ENCODE measurements at regions not wholly inside any gene's neighbourhood (a gene's known extent, or its start where the extent isn't known, plus 50 kb on each side); places are given as distances from the start of the nearest gene placed in this dataset.

DNA sequence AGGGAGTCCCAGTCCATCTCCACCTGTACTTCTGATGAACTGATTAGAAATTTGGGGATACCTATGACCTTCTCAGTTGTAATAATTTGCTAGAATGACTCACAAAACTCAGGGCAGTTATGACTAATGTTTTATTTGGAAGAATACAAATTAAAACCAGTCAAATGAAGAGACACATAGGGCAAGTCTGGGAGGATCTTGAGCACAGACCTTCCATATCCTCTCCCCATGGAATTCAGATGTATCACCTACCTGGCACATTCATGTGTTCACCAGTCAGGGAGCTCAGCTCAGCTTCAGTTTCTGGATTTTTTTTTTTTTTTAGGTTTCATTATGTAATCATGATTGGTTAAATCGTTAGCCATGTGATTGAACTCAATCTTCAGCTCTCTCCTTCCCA, 247.7 kb downstream of the VGLL3 start:
- H3K4me3 Mint-ChIP-seq: no peak overlapping the region
- intact Hi-C loops (cut with micrococcal nuclease): no loop called here
- no peak for DNase-seq
- ChIA-PET CTCF (no interaction called here), POLR2A (no interaction called here)
- no peak overlapping the region for H3K27ac Mint-ChIP-seq
- H3K4me1 Mint-ChIP-seq (ENCODE audit: low read depth): no peaks in the 10 kb centered on the region
- H3K27me3 Mint-ChIP-seq: no peaks in the 10 kb centered on the region
- H3K36me3 Mint-ChIP-seq: no peaks in the 10 kb centered on the region
- peaks cover 2% of the 10 kb centered on the region for H3K9me3 Mint-ChIP-seq

DNA sequence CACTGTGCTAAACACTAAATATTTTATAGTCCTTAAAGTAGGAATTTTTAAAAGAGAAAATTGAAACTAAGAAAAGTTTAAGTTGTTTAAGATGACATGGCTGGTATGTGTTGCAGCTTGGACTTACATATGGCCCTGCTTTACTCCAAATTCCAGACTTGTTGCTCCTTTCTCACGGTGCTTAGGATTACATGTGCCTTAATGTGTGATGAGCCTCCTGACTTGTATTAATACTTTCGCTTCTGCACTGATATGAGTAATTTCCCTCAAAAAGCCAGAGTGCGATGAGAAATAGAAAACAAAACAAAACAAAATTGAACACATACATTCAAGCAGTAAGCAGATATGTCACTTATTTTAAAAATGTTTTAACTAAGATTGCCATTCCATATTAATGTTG, 250.2 kb downstream of the VGLL3 start:
- POLR2A ChIA-PET: no interaction called here
- intact Hi-C loops (cut with micrococcal nuclease): no loop called here

DNA sequence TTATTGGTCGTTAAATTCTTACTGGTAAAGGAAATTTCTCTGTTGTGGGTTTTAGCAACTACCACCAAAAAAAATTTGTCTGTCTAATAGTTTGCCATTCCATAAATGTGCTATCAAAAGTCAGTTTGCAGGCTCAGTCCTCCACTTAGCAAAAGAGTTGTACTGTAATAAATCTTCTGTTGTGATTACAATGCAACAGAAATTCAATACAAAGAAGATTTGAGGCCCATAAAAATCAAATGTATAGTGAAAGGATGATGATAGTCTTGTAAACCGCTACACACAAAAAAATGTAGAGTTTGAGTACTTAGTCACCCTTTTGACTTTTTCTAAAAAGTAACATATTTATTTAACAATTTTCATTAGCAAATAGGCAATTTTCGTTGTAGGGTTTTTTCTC, 251.7 kb downstream of the VGLL3 start:
- no peak for DNase-seq
- intact Hi-C loops (cut with micrococcal nuclease): no loop called here
- Mint-ChIP-seq H3K27ac (no peak overlapping the region), H3K27me3 (no peaks in the 10 kb centered on the region), H3K4me3 (no peak overlapping the region), H3K4me1 (ENCODE audit: low read depth) (no peaks in the 10 kb centered on the region), H3K36me3 (no peaks in the 10 kb centered on the region), H3K9me3 (peaks cover 7% of the 10 kb centered on the region)
- POLR2A ChIA-PET: no interaction called here
- CTCF ChIA-PET: no interaction called here

More for the DNA sequence above, 250.2 kb downstream of the VGLL3 start:
- no peak for DNase-seq
- H3K27ac Mint-ChIP-seq: no peak overlapping the region
- no peaks in the 10 kb centered on the region for H3K27me3 Mint-ChIP-seq
- no peak overlapping the region for H3K4me3 Mint-ChIP-seq
- CTCF ChIA-PET: no interaction called here
- peaks cover 2% of the 10 kb centered on the region for H3K9me3 Mint-ChIP-seq
- H3K36me3 Mint-ChIP-seq: no peaks in the 10 kb centered on the region
- H3K4me1 Mint-ChIP-seq (ENCODE audit: low read depth): no peaks in the 10 kb centered on the region

DNA sequence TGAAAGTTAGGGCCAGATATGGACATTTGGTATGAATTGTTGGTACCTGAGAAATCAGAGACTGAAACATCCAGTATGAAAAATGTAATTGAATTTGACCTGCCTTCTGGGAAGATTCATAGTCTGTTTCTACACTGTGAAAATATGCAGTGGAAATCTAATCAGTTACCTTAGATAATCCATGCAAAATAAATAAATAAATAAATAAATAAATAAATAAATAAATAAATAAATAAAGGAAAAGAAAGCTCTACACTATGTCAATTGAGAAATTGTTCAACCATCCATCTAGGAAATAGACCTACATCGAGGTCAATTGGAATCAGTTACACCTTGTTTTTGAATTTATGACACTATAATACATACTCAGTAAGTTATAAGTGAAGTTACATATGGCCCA, 252.3 kb downstream of the VGLL3 start:
- intact Hi-C loops (cut with micrococcal nuclease): no loop called here
- Mint-ChIP-seq H3K27me3 (no peaks in the 10 kb centered on the region), H3K4me1 (ENCODE audit: low read depth) (no peaks in the 10 kb centered on the region), H3K9me3 (peaks cover 7% of the 10 kb centered on the region), H3K36me3 (no peaks in the 10 kb centered on the region), H3K4me3 (no peak overlapping the region), H3K27ac (no peak overlapping the region)
- no peak for DNase-seq
- ChIA-PET POLR2A (no interaction called here), CTCF (interaction anchor here (0.7 kb wide), 1 partner anchor 493 kb away, joined by 3 read pairs; no protein-coding TSS in a partner anchor)

DNA sequence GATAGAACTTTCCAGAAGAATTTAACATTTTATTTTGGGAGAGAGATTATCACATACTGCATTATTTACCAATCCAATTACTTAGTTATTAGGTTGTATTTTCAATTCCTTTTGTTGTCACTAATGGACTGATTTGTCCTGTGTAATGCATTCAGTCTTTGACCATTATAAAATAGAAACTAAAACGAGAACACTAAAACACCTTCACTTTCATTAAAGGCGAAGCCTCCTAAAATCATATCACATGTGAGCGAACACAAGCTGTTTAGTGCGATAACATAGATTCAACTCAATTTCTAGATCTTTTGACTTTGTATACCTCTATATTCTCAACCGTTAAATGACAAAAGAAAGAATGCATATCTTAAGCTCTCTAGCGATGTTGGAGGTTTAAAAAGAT, 253.4 kb downstream of the VGLL3 start:
- no peak for DNase-seq
- no peak overlapping the region for H3K27ac Mint-ChIP-seq
- no peaks in the 10 kb centered on the region for H3K36me3 Mint-ChIP-seq
- peaks cover 7% of the 10 kb centered on the region for H3K9me3 Mint-ChIP-seq
- POLR2A ChIA-PET: no interaction called here
- CTCF ChIA-PET: no interaction called here
- intact Hi-C loops (cut with micrococcal nuclease): no loop called here
- no peaks in the 10 kb centered on the region for H3K4me1 Mint-ChIP-seq (ENCODE audit: low read depth)
- H3K27me3 Mint-ChIP-seq: no peaks in the 10 kb centered on the region
- H3K4me3 Mint-ChIP-seq: no peak overlapping the region

DNA sequence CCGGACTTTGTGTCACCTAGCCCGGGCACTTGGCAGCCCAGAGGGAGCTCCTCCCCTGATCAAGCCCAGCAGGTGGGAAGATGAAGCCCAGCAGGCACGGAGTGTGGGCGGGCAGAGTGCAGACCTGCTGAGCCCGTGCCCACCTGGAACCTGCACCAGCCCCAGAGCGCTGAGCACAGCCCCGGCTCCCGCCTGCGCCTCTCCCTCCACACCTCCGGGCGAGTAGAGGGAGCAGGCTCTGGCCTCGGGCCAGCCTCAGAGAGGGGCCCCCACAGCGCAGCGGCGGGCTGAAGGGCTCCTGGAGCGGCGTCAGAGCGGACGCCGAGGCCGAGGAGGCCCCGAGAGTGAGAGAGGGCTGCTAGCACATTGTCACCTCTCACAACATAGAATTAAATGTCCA, 257.7 kb downstream of the VGLL3 start:
- no peak overlapping the region for H3K4me3 Mint-ChIP-seq
- no peaks in the 10 kb centered on the region for H3K27me3 Mint-ChIP-seq
- intact Hi-C loops (cut with micrococcal nuclease): no loop called here
- H3K9me3 Mint-ChIP-seq: peaks cover 12% of the 10 kb centered on the region
- ChIA-PET POLR2A (no interaction called here), CTCF (no interaction called here)
- no peak for DNase-seq
- no peaks in the 10 kb centered on the region for H3K36me3 Mint-ChIP-seq
- no peak overlapping the region for H3K27ac Mint-ChIP-seq
- no peaks in the 10 kb centered on the region for H3K4me1 Mint-ChIP-seq (ENCODE audit: low read depth)

DNA sequence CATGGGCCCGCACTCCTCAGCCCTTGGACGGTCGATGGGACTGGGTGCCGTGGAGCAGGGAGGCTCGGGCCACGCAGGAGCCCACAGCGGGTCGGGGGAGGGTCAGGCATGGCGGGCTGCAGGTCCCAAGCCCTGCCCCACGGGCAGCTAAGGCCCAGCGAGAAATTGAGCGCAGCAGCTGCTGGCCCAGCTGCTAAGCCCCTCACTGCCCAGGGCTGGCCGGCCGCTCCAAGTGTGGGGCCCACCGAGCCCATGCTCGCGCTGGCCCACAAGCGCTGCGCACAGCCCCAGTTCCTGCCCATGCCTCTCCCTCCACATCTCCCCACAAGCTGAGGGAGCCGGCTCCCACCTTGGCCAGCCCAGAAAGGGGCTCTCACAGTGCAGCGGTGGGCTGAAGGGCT, 259.4 kb downstream of the VGLL3 start:
- Mint-ChIP-seq H3K4me1 (ENCODE audit: low read depth) (no peaks in the 10 kb centered on the region), H3K36me3 (no peaks in the 10 kb centered on the region), H3K27ac (no peak overlapping the region), H3K9me3 (peaks cover 17% of the 10 kb centered on the region), H3K4me3 (no peak overlapping the region), H3K27me3 (no peaks in the 10 kb centered on the region)
- DNase-seq: no peak
- CTCF ChIA-PET: no interaction called here
- intact Hi-C loops (cut with micrococcal nuclease): no loop called here
- POLR2A ChIA-PET: no interaction called here

DNA sequence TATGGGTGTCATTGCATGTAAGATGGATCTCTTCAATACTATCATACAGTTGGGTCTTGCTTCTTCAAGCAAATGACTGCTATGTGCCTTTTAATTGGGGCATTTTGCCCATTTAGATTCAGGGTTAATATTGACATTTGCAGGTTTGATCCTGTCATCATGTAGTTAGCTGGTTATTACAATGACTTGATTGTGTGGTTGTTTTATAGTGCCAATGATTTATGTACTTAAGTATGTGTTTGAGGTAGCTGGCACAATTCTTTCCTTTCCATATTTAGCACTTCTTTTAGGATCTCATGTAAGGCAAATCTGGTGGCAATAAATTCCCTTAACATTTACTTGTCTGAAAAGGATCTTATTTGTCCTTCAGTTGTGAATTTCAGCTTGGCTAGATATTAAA, 267.5 kb downstream of the VGLL3 start:
- Mint-ChIP-seq H3K4me3 (no peak overlapping the region), H3K36me3 (no peaks in the 10 kb centered on the region), H3K4me1 (ENCODE audit: low read depth) (no peaks in the 10 kb centered on the region), H3K9me3 (peaks cover 6% of the 10 kb centered on the region), H3K27ac (no peak overlapping the region), H3K27me3 (no peaks in the 10 kb centered on the region)
- intact Hi-C loops (cut with micrococcal nuclease): no loop called here
- CTCF ChIA-PET: no interaction called here
- DNase-seq: no peak
- POLR2A ChIA-PET: no interaction called here

DNA sequence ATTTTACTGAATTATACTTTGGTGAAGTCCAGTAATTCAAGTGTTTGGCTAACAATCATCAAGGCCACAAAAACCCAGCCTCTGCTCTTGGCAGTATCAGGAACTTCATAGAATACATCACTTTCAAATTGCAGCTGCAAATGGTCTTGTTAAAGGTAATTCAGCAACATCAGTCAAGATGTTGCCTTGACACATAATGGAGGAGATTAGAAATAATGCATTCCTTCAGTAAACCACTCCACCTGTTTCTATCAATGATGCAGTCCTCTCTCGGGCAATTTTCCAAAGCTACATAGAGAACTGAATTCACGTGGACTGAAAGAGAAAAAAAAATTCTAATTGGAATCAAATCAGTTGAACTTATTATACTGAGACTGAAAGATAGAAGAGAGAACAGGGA, 279.3 kb downstream of the VGLL3 start:
- CTCF ChIA-PET: no interaction called here
- POLR2A ChIA-PET: no interaction called here
- no peak overlapping the region for H3K27ac Mint-ChIP-seq
- H3K4me3 Mint-ChIP-seq: no peak overlapping the region
- H3K4me1 Mint-ChIP-seq (ENCODE audit: low read depth): no peaks in the 10 kb centered on the region
- intact Hi-C loops (cut with micrococcal nuclease): no loop called here
- H3K9me3 Mint-ChIP-seq: peaks cover 5% of the 10 kb centered on the region
- no peak for DNase-seq
- no peaks in the 10 kb centered on the region for H3K27me3 Mint-ChIP-seq
- H3K36me3 Mint-ChIP-seq: no peaks in the 10 kb centered on the region

DNA sequence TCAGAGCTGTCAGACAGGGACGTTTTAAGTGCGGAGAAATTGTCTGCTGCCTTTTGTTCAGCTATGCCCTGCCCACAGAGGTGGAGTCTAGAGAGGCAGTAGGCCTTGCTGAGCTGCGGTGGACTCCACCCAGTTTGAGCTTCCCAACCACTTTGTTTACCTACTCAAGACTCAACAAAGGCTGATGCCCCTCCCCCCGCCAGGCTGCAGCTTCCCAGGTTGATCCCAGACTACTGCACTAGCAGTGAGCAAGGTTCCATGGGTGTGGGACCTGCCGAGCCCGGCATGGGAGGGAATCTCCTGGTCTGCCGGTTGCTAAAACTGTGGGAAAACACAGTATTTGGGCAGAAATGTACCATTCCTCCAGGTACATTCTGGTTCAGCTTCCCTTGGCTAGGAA, 282.1 kb downstream of the VGLL3 start:
- Mint-ChIP-seq H3K4me3 (no peak overlapping the region), H3K27ac (no peak overlapping the region), H3K27me3 (no peaks in the 10 kb centered on the region), H3K36me3 (no peaks in the 10 kb centered on the region), H3K9me3 (peaks cover 4% of the 10 kb centered on the region), H3K4me1 (ENCODE audit: low read depth) (no peaks in the 10 kb centered on the region)
- CTCF ChIA-PET: no interaction called here
- POLR2A ChIA-PET: no interaction called here
- intact Hi-C loops (cut with micrococcal nuclease): no loop called here
- DNase-seq: no peak

DNA sequence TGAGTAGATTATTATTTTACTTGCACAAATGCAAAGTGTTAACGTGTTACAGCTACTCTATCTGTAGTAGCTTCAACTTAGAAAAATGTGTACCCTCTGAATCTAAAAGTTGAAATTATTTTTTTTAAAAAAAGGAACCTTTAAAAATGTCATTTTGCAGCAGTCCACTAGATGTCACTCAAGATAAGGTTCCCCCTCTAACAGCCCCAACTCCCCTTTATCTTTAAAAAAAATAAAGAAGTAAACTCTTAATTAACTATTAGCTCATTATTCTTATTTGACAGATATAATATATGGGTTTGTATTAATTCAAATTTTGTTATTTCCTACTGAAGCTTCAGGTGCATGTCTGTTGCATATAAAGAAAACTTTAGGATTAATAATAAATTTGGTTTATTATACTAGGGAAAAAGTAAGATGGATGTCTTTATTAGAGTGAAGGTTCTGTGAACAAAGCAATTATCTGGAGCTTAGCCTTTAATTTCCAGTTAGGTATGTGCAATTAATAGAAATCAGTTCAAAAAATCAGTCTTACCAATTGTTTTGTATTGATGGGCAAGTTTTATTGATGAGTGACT, 288.5 kb downstream of the VGLL3 start:
- CTCF ChIA-PET: interaction anchor here (0.7 to 1.9 kb wide), 2 partner anchors 170 to 466 kb away, joined by 3 to 4 read pairs; no protein-coding TSS in a partner anchor
- H3K9me3 Mint-ChIP-seq: peaks cover 2% of the 10 kb centered on the region
- intact Hi-C loops (cut with micrococcal nuclease): loop anchor here (1.0 kb wide), 1 partner anchor 465 kb away; no protein-coding TSS in a partner anchor
- no peak overlapping the region for H3K4me3 Mint-ChIP-seq
- no peak for DNase-seq
- H3K4me1 Mint-ChIP-seq (ENCODE audit: low read depth): no peaks in the 10 kb centered on the region
- no peaks in the 10 kb centered on the region for H3K36me3 Mint-ChIP-seq
- POLR2A ChIA-PET: no interaction called here
- no peaks in the 10 kb centered on the region for H3K27me3 Mint-ChIP-seq
- no peak overlapping the region for H3K27ac Mint-ChIP-seq

DNA sequence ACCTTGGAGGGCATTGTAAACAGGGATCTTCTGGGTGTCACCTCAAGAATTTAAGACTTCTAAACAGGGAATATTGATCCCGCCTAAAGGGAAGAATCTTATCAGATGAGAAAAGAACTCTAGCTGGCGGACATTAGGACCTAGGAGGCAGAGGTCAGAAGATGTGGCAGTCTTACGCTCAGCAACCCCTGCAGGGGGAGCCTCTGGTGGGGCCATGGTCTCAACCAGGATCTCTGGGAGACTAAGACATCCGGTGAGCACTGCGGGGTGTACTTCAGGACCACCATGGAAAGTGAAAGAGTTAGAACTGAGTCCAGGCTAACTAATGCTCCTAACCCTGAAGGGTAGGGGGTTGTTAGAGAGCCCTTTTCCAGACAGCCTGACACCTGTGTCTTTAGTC, 295.2 kb downstream of the VGLL3 start:
- no peaks in the 10 kb centered on the region for H3K4me1 Mint-ChIP-seq (ENCODE audit: low read depth)
- intact Hi-C loops (cut with micrococcal nuclease): no loop called here
- no peaks in the 10 kb centered on the region for H3K27me3 Mint-ChIP-seq
- H3K9me3 Mint-ChIP-seq: peaks cover 4% of the 10 kb centered on the region
- no peak overlapping the region for H3K27ac Mint-ChIP-seq
- no peak for DNase-seq
- ChIA-PET POLR2A (interaction anchor here (0.6 kb wide), 1 partner anchor 9 kb away, joined by 3 read pairs; no protein-coding TSS in a partner anchor), CTCF (no interaction called here)
- H3K4me3 Mint-ChIP-seq: no peak overlapping the region
- H3K36me3 Mint-ChIP-seq: no peaks in the 10 kb centered on the region

DNA sequence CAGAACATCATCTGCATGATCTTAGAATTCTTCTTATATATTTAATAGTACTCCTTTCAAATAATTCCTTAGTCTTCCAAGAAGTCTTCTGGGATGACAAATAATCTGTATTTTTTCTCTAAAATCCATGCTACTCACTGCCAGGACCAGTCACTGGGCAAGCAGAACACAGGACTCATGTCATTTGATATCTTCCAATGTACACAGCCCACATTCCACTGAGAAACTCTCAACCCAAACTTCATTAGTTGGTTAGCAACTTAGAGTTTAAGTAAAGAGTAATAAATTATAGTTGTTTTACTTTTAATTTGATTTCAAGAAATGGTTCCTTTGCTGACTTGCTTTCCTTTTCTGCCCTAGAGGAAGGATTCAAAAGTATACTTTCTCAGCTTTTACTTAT, 317.0 kb downstream of the VGLL3 start:
- Mint-ChIP-seq H3K9me3 (peaks cover 30% of the 10 kb centered on the region), H3K36me3 (no peaks in the 10 kb centered on the region), H3K4me1 (ENCODE audit: low read depth) (no peaks in the 10 kb centered on the region), H3K27ac (no peak overlapping the region), H3K4me3 (no peak overlapping the region), H3K27me3 (no peaks in the 10 kb centered on the region)
- intact Hi-C loops (cut with micrococcal nuclease): no loop called here
- no peak for DNase-seq
- ChIA-PET POLR2A (no interaction called here), CTCF (no interaction called here)

DNA sequence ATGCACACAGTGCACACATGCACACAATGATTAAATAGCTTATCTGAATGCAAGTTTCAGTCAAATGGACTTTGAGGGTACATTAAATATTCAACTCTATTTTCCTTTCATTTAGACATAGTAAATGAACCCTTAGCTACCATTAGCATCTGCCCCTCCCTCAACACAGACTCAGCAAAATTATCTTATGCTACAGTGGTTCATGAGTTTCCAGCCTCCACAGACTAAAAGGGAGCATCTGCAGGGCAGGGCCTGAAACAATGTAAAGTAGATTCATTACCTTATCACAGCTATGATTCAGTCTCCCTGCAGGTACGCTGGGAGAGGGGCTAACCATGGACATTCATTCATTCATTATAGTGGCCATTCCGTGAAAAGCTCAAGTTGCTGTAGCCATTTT, 329.1 kb downstream of the VGLL3 start:
- DNase-seq: no peak
- ChIA-PET POLR2A (no interaction called here), CTCF (no interaction called here)
- H3K9me3 Mint-ChIP-seq: peaks cover 3% of the 10 kb centered on the region
- no peaks in the 10 kb centered on the region for H3K36me3 Mint-ChIP-seq
- intact Hi-C loops (cut with micrococcal nuclease): no loop called here
- no peaks in the 10 kb centered on the region for H3K27me3 Mint-ChIP-seq
- no peak overlapping the region for H3K4me3 Mint-ChIP-seq
- H3K27ac Mint-ChIP-seq: no peak overlapping the region
- H3K4me1 Mint-ChIP-seq (ENCODE audit: low read depth): no peaks in the 10 kb centered on the region

Measured in activated CD4-positive, alpha-beta memory T cell treated with anti-CD3 and anti-CD28 coated beads for 36 hours (primary cell).